PC-3 (cell line): ENCODE measurements at regions not wholly inside any gene's neighbourhood (a gene's known extent, or its start where the extent isn't known, plus 50 kb on each side); places are given as distances from the start of the nearest gene placed in this dataset.

ENCODE experiments used
- ATAC-seq: fragments of 200-7000 bp; cut with Tn5 transposase; 2 replicates; pipeline ENCODE4 v1.9.1; 2020; ENCODE audit warnings: mild to moderate bottlenecking, moderate library complexity
- BruUV-seq: library from RNA; stranded (reverse); fragments of 400-500 nt; replicated peaks from 2 replicates; lab custom pipeline; 2021; lab: Mats Ljungman, UMichigan
- CTCF ChIA-PET: fragments of 300-600 bp; sonication (Branson Sonifier 250); formaldehyde crosslinking; loops from one replicate; lab custom pipeline; 2022; ENCODE audit warnings: antibody characterized with exemption; lab: Charles Lee
- POLR2A ChIA-PET: fragments of 300-600 bp; sonication (Branson Sonifier 250); formaldehyde crosslinking; loops from one replicate; lab custom pipeline; 2022; ENCODE audit warnings: antibody characterized with exemption; ENCODE audit not compliant: unreplicated experiment; lab: Charles Lee
- DNase-seq: peaks from one replicate; pipeline ENCODE4 v3.0.0-alpha.2; 2015
- H2AFZ ChIP-seq: fragments of 300-600 bp; sonication (generic); 2 replicates; pipeline ENCODE4 v1.6.0; 2016; ENCODE audit warnings: antibody characterized with exemption, low read length
- H3F3A ChIP-seq: fragments of 300-600 bp; sonication (generic); one replicate; pipeline ENCODE4 v1.6.0; 2017; ENCODE audit warnings: antibody characterized with exemption, low read length, control low read depth, mild to moderate bottlenecking; ENCODE audit not compliant: unreplicated experiment
- H3K27ac ChIP-seq: fragments of 300-600 bp; sonication (generic); 2 replicates; pipeline ENCODE4 v1.5.1; 2016; ENCODE audit warnings: mild to moderate bottlenecking, low read length
- H3K27me3 ChIP-seq: fragments of 300-600 bp; sonication (generic); 2 replicates; pipeline ENCODE4 v1.6.1; 2016; ENCODE audit warnings: low read length, mixed read lengths
- H3K36me3 ChIP-seq: fragments of 300-600 bp; sonication (generic); 2 replicates; pipeline ENCODE4 v1.6.1; 2016; ENCODE audit warnings: low read depth, mixed run types, low read length, mixed read lengths
- H3K4me1 ChIP-seq: fragments of 300-600 bp; sonication (generic); 2 replicates; pipeline ENCODE4 v1.5.1; 2016; ENCODE audit warnings: low read length; ENCODE audit not compliant: insufficient read depth
- H3K4me2 ChIP-seq: fragments of 300-600 bp; sonication (generic); 2 replicates; pipeline ENCODE4 v1.6.0; 2016; ENCODE audit warnings: low read length
- H3K4me3 ChIP-seq: fragments of 300-600 bp; sonication (generic); 2 replicates; pipeline ENCODE4 v1.5.1; 2016; ENCODE audit warnings: mild to moderate bottlenecking, low read length, mixed read lengths
- H3K79me2 ChIP-seq: fragments of 300-600 bp; sonication (generic); 2 replicates; pipeline ENCODE4 v1.6.1; 2017; ENCODE audit warnings: low read length, mixed read lengths
- H3K9ac ChIP-seq: fragments of 300-600 bp; sonication (generic); 2 replicates; pipeline ENCODE4 v1.6.0; 2016; ENCODE audit warnings: mild to moderate bottlenecking, low read length
- H3K9me2 ChIP-seq: fragments of 300-600 bp; sonication (generic); replicated peaks from 2 replicates; pipeline ENCODE4 v1.6.1; 2016; ENCODE audit warnings: mixed run types, low read length, mixed read lengths
- H3K9me3 ChIP-seq: fragments of 300-600 bp; sonication (generic); 2 replicates; pipeline ENCODE4 v1.6.1; 2016; ENCODE audit warnings: low read length, mixed read lengths
- H4K20me1 ChIP-seq: fragments of 300-600 bp; sonication (generic); 2 replicates; pipeline ENCODE4 v1.6.1; 2016; ENCODE audit warnings: low read length, mixed read lengths
- EZH2 ChIP-seq: fragments of 300-600 bp; sonication (generic); IDR thresholded peaks from one replicate; pipeline ENCODE4 v1.6.1; 2017; ENCODE audit warnings: antibody characterized with exemption, mild to moderate bottlenecking, low read length; ENCODE audit not compliant: unreplicated experiment
- EZH2phosphoT487 ChIP-seq: fragments of 300-600 bp; sonication (generic); IDR thresholded peaks from 2 replicates; pipeline ENCODE4 v1.6.1; 2018; ENCODE audit warnings: mild to moderate bottlenecking, antibody characterized with exemption, low read length, borderline replicate concordance
- intact Hi-C: fragments of 100-400 bp; cut with micrococcal nuclease; formaldehyde crosslinking; loops from 2 replicates; pipeline ENCODE4 v1.9.0; 2023
- TF ChIP-seq, protein P1 (sequence below): fragments of 300-600 bp; sonication (generic); conservative IDR thresholded peaks from 2 replicates; pipeline ENCODE4 v1.5.1; 2017; ENCODE audit warnings: antibody characterized with exemption, low read depth, mild to moderate bottlenecking, low read length

DNA sequence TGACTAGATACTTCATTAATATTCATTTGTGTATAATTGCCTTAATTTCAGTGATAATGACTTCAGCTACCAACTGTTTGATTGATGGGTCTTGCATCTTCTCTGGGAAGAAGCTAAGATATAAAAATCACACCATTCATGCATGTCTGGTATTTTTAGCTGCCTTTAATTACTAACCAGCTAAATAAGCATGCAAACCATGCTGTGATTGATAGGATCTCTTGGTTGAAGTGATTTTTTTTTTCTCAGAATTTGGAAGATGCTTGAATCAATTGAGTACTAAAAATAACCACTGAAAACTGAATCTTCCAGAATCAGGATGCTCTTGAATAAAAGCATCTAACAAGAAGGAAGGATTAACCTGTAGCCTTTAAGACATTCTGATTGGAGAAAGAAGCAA lies 668.8 kb downstream of the TDRD15 start:
- ATAC-seq = no peak
- no peak overlapping the region for H3K9ac ChIP-seq
- no peaks in the 10 kb centered on the region for H3F3A ChIP-seq
- no peaks in the 10 kb centered on the region for H3K36me3 ChIP-seq
- BruUV-seq = no TSS peak
- no peak overlapping the region for H3K4me3 ChIP-seq
- H3K27me3 ChIP-seq = no peaks in the 10 kb centered on the region
- CTCF ChIA-PET = no interaction called here
- H3K9me3 ChIP-seq = peaks cover 21% of the 10 kb centered on the region
- H3K4me2 ChIP-seq = no peak overlapping the region
- POLR2A ChIA-PET = no interaction called here
- no peaks in the 10 kb centered on the region for H3K9me2 ChIP-seq
- H3K4me1 ChIP-seq = no peaks in the 10 kb centered on the region
- H2AFZ ChIP-seq = no peak overlapping the region
- no peaks in the 10 kb centered on the region for H3K79me2 ChIP-seq
- no peak for DNase-seq
- intact Hi-C loops = no loop called here
- H3K27ac ChIP-seq = no peak overlapping the region
- no peaks in the 10 kb centered on the region for H4K20me1 ChIP-seq
- TF ChIP-seq EZH2phosphoT487 = no peak
- TF ChIP-seq, protein P1, sequence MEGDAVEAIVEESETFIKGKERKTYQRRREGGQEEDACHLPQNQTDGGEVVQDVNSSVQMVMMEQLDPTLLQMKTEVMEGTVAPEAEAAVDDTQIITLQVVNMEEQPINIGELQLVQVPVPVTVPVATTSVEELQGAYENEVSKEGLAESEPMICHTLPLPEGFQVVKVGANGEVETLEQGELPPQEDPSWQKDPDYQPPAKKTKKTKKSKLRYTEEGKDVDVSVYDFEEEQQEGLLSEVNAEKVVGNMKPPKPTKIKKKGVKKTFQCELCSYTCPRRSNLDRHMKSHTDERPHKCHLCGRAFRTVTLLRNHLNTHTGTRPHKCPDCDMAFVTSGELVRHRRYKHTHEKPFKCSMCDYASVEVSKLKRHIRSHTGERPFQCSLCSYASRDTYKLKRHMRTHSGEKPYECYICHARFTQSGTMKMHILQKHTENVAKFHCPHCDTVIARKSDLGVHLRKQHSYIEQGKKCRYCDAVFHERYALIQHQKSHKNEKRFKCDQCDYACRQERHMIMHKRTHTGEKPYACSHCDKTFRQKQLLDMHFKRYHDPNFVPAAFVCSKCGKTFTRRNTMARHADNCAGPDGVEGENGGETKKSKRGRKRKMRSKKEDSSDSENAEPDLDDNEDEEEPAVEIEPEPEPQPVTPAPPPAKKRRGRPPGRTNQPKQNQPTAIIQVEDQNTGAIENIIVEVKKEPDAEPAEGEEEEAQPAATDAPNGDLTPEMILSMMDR = no peak
- TF ChIP-seq EZH2 = no peak

DNA sequence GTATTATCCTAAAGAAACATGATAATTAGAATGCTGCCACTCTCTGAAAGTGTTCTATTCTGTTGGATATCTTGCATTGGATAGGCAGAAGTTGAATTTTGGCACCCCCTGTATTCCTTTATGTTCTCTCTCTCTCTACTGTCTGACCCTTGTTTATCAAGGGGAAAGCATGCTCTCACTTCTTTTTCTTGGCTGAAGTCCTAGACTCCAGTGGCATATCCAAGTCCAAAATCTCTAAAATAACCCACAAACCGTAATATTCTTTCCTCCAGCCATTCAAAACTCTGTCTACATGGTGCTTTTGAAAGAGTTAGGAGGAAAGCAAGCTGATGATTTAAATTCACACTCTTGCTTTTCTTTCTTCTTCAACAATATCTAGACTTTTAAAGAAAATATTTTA lies 669.7 kb downstream of the TDRD15 start:
- POLR2A ChIA-PET = no interaction called here
- Histone ChIP-seq H3F3A (no peaks in the 10 kb centered on the region), H2AFZ (no peak overlapping the region), H3K27ac (no peak overlapping the region), H3K4me1 (no peaks in the 10 kb centered on the region), H3K9ac (no peak overlapping the region), H4K20me1 (no peaks in the 10 kb centered on the region), H3K9me3 (peaks cover 21% of the 10 kb centered on the region), H3K79me2 (no peaks in the 10 kb centered on the region), H3K36me3 (no peaks in the 10 kb centered on the region), H3K9me2 (no peaks in the 10 kb centered on the region), H3K4me3 (no peak overlapping the region), H3K4me2 (no peak overlapping the region), H3K27me3 (no peaks in the 10 kb centered on the region)
- TF ChIP-seq, protein P1 = no peak
- no peak for TF ChIP-seq EZH2
- TF ChIP-seq EZH2phosphoT487 = no peak
- intact Hi-C loops = no loop called here
- ATAC-seq = no peak
- no peak for DNase-seq
- CTCF ChIA-PET = no interaction called here
- no TSS peak for BruUV-seq

DNA sequence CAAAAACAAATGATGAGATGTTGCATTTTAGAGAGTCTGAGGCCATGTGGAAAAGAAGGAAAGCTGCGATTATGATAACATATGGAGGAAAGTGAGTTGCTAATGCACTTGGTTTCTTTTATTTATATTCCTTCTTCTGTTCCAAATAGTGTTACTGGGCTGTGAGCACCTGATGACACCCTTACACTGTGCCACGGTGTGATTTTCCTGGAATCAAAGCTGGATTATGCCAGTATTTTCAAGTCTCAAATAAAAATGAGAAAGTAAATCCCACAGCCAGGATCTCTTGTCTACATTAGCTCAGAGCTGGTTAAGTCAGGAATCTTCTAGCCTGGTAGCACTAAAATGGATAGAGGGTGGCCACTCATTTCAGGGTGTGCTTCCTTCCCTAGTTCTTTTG lies 670.8 kb downstream of the TDRD15 start:
- intact Hi-C loops = no loop called here
- ATAC-seq = no peak
- H3F3A ChIP-seq = no peaks in the 10 kb centered on the region
- no peaks in the 10 kb centered on the region for H3K4me1 ChIP-seq
- CTCF ChIA-PET = no interaction called here
- no peak overlapping the region for H3K4me2 ChIP-seq
- H3K9ac ChIP-seq = no peak overlapping the region
- no peaks in the 10 kb centered on the region for H3K9me2 ChIP-seq
- H2AFZ ChIP-seq = no peak overlapping the region
- H3K36me3 ChIP-seq = no peaks in the 10 kb centered on the region
- no TSS peak for BruUV-seq
- H3K27ac ChIP-seq = no peak overlapping the region
- no peak overlapping the region for H3K4me3 ChIP-seq
- TF ChIP-seq, protein P1 = no peak
- no peak for TF ChIP-seq EZH2phosphoT487
- no peak for TF ChIP-seq EZH2
- POLR2A ChIA-PET = no interaction called here
- no peaks in the 10 kb centered on the region for H3K79me2 ChIP-seq
- DNase-seq = no peak
- no peaks in the 10 kb centered on the region for H3K27me3 ChIP-seq
- H3K9me3 ChIP-seq = peaks cover 21% of the 10 kb centered on the region
- H4K20me1 ChIP-seq = no peaks in the 10 kb centered on the region
